T-cell (primary cell): ENCODE measurements at regions not wholly inside any gene's neighbourhood (a gene's known extent, or its start where the extent isn't known, plus 50 kb on each side); places are given as distances from the start of the nearest gene placed in this dataset.

Experiments used
- ATAC-seq, 4 experiments: fragments of 200-7000 bp in 3 of 4; fragments of 150-1000 bp in 1 of 4; cut with Tn5 transposase; replicated peaks in 1 of 4; 1 replicate in 3 of 4; 2 replicates in 1 of 4; pipeline ENCODE4 v1.10.0; 2021; ENCODE audit warnings: moderate library complexity in 3 of 4, mild to moderate bottlenecking in 2 of 4, moderate number of reproducible peaks in 1 of 4
- CTCF ChIA-PET, 2 donors: fragments of 300-600 bp; sonication (Branson Sonifier 250); formaldehyde crosslinking; loops; one replicate each; lab custom pipeline; 2022; ENCODE audit warnings: antibody characterized with exemption in 2 of 2; lab: Charles Lee
- POLR2A ChIA-PET, 2 donors: fragments of 300-600 bp; sonication (Branson Sonifier 250); formaldehyde crosslinking; loops; one replicate each; lab custom pipeline; 2022; ENCODE audit warnings: antibody characterized with exemption in 2 of 2; lab: Charles Lee
- DNase-seq, 35 experiments: peaks; one replicate each; pipeline versions ENCODE4 v3.0.0 to v3.0.0-alpha.2; 2013 to 2023
- H3K27ac ChIP-seq: one replicate; pipeline ENCODE4 v1.5.1; 2013; ENCODE audit warnings: low read length
- H3K27me3 ChIP-seq, 2 experiments: replicated peaks in 1 of 2; 1 replicate in 1 of 2; 2 replicates in 1 of 2; pipeline versions ENCODE4 v1.6.1 to v1.7.0; 2013; ENCODE audit warnings: low read length in 1 of 2, mixed read lengths in 1 of 2; ENCODE audit not compliant: control insufficient read depth in 2 of 2, insufficient read depth in 2 of 2; ENCODE audit errors: extremely low read depth in 1 of 2
- H3K36me3 ChIP-seq, 2 donors: 1 replicate in 1 of 2; 2 replicates in 1 of 2; pipeline versions ENCODE4 v1.6.1 to v1.7.0; 2013; ENCODE audit warnings: low read length in 1 of 2; ENCODE audit not compliant: control insufficient read depth in 2 of 2, insufficient read depth in 1 of 2; ENCODE audit errors: extremely low read depth in 1 of 2
- H3K4me1 ChIP-seq, 2 experiments: 1 replicate in 1 of 2; 2 replicates in 1 of 2; pipeline versions ENCODE4 v1.6.1 to v1.7.0; 2013; ENCODE audit warnings: low read length in 2 of 2, mixed read lengths in 1 of 2; ENCODE audit not compliant: insufficient read depth in 2 of 2, control insufficient read depth in 1 of 2; ENCODE audit errors: extremely low read depth in 1 of 2
- H3K4me3 ChIP-seq, 2 donors: 1 replicate in 1 of 2; 2 replicates in 1 of 2; pipeline versions ENCODE4 v1.5.1 to v1.7.0; 2013; ENCODE audit warnings: mild to moderate bottlenecking in 2 of 2, low read length in 1 of 2, moderate library complexity in 1 of 2; ENCODE audit not compliant: control insufficient read depth in 1 of 2; ENCODE audit errors: extremely low read depth in 1 of 2
- H3K9me3 ChIP-seq: 2 replicates; pipeline ENCODE4 v1.7.0; 2013
- H3K27ac Mint-ChIP-seq, 2 donors: one replicate each; pipeline ENCODE4 v1.8.0; 2020 to 2021; ENCODE audit warnings: mild to moderate bottlenecking in 2 of 2, mixed read lengths in 2 of 2
- H3K27me3 Mint-ChIP-seq, 2 donors: one replicate each; pipeline ENCODE4 v1.8.0; 2021 to 2022; ENCODE audit warnings: mixed read lengths in 2 of 2
- H3K36me3 Mint-ChIP-seq: one replicate; pipeline ENCODE4 v1.8.0; 2021; ENCODE audit warnings: mixed read lengths
- H3K4me1 Mint-ChIP-seq, 3 donors: one replicate each; pipeline ENCODE4 v1.8.0; 2020 to 2022; ENCODE audit warnings: mixed read lengths in 3 of 3, mild to moderate bottlenecking in 1 of 3
- H3K4me3 Mint-ChIP-seq, 3 donors: one replicate each; pipeline ENCODE4 v1.8.0; 2020 to 2022; ENCODE audit warnings: mild to moderate bottlenecking in 3 of 3, mixed read lengths in 3 of 3, moderate library complexity in 3 of 3
- H3K9me3 Mint-ChIP-seq, 3 donors: one replicate each; pipeline ENCODE4 v1.8.0; 2020 to 2022; ENCODE audit warnings: mixed read lengths in 3 of 3
- WGBS: methylation state at CpG from one replicate; pipeline ENCODE4 v1.1.5; 2013; ENCODE audit warnings: missing lambda C conversion rate; ENCODE audit not compliant: insufficient coverage; 5-methylcytosine and 5-hydroxymethylcytosine counted together

DNA sequence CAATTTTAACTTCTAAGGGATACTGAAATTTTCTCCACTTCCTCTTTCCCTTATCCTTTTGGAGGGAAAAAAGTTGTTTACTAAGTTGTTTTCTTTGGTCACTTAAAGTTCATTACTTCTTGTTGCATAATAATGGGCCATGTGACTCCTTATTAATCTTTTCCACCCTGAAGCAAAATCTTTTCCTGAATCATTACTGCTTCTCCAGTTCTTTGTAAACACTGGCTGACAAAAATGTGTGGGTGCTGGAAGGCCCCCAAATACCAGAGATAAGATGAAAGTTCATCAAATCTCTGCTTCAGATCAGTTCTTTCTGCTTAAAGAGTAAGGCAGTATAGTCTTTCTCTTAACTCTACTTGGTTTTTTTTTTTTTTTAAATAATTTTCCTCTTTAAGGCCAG, 108.9 kb upstream of the NHS start:
- no peak overlapping the region for H3K4me3 ChIP-seq
- Mint-ChIP-seq H3K4me3 (no peak overlapping the region), H3K27me3 (peaks cover 3 to 11% of the 10 kb centered on the region in 2 donors), H3K36me3 (no peaks in the 10 kb centered on the region), H3K9me3 (peaks cover 2 to 14% (median 5%) of the 10 kb centered on the region in 3 donors), H3K4me1 (no peaks in the 10 kb centered on the region), H3K27ac (no peak overlapping the region)
- H3K27me3 ChIP-seq, result no peaks in the 10 kb centered on the region
- H3K9me3 ChIP-seq, result no peaks in the 10 kb centered on the region
- no peaks in the 10 kb centered on the region for H3K4me1 ChIP-seq
- DNase-seq (no peak), ATAC-seq (no peak)
- H3K27ac ChIP-seq, result no peak overlapping the region
- H3K36me3 ChIP-seq, result no peaks in the 10 kb centered on the region
- CTCF ChIA-PET, result no interaction called here
- POLR2A ChIA-PET, result interaction anchor here in 1 of 2 donors (0.6 kb wide), 1 partner anchor 28 kb away, joined by 3 read pairs; no protein-coding TSS in a partner anchor

DNA sequence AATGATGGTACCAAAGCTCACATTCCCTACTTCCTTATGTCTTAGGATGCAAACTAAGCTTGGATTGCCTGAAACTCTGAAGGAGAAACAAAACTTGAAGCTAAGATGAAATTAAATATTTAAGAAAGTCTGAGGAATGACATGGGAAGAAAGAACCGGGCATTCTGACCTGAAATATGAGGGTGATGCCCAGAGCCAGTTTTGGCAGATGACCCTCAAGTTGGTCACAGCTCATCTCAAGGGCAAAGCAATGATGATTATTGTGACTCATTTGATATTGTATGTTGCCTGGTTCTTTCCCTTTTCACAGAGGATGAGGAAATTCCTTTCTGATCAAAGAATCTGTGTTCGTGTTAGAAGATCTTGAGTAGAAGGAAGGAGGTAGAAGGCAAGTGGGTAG, 96.0 kb upstream of the NHS start:
- DNase-seq (no peak), ATAC-seq (no peak)
- no peaks in the 10 kb centered on the region for H3K36me3 ChIP-seq
- no peak overlapping the region for H3K27ac ChIP-seq
- no peaks in the 10 kb centered on the region for H3K27me3 ChIP-seq
- peaks cover 0 to 35% of the 10 kb centered on the region in 2 donors for H3K27me3 Mint-ChIP-seq
- no peaks in the 10 kb centered on the region for H3K9me3 ChIP-seq
- H3K4me1 Mint-ChIP-seq, result no peaks in the 10 kb centered on the region
- ChIA-PET CTCF (interaction anchor here in 1 of 2 donors (0.5 kb wide), 1 partner anchor 10 kb away, joined by 3 read pairs; no protein-coding TSS in a partner anchor), POLR2A (no interaction called here)
- no peak overlapping the region for H3K4me3 Mint-ChIP-seq
- H3K36me3 Mint-ChIP-seq, result no peaks in the 10 kb centered on the region
- no peak overlapping the region for H3K4me3 ChIP-seq
- no peaks in the 10 kb centered on the region for H3K4me1 ChIP-seq
- H3K9me3 Mint-ChIP-seq, result peaks cover 0 to 5% (median 3%) of the 10 kb centered on the region in 3 donors
- 100% methylated on average over 1 of the region's 2 CpGs for WGBS
- no peak overlapping the region for H3K27ac Mint-ChIP-seq

DNA sequence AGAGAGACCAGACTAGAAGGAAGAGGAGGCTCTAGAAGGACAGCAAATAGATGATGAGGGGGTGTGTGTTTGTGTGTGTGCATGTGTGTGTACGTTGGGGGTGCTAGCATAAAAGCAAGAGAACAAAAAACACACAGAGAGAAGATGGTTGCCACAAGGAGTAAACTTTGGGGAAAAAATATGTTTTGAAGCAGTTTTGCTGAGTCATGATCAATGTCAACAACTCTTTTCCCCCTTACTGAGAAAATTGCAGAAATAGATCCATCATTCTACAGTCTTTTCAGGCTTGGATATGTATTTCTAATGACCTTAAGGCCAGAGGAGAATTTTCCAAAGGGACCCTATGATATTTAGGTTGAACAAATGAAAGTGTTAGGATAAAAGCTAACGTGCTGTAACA, 89.0 kb upstream of the NHS start:
- ATAC-seq, result no peak
- H3K36me3 Mint-ChIP-seq, result no peaks in the 10 kb centered on the region
- no peak overlapping the region for H3K27ac ChIP-seq
- H3K36me3 ChIP-seq, result no peaks in the 10 kb centered on the region
- no CpG with 5 or more reads among the region's 2 CpGs for WGBS
- no peaks in the 10 kb centered on the region for H3K4me1 ChIP-seq
- H3K9me3 Mint-ChIP-seq, result peaks cover 0 to 3% (median 0%) of the 10 kb centered on the region in 3 donors
- H3K27ac Mint-ChIP-seq, result no peak overlapping the region
- H3K27me3 ChIP-seq, result no peaks in the 10 kb centered on the region
- no peak overlapping the region for H3K4me3 ChIP-seq
- no peak overlapping the region for H3K4me3 Mint-ChIP-seq
- H3K27me3 Mint-ChIP-seq, result peaks cover 0 to 18% of the 10 kb centered on the region in 2 donors
- ChIA-PET POLR2A (no interaction called here), CTCF (no interaction called here)
- H3K9me3 ChIP-seq, result no peaks in the 10 kb centered on the region
- DNase-seq, result no peak
- H3K4me1 Mint-ChIP-seq, result no peaks in the 10 kb centered on the region

DNA sequence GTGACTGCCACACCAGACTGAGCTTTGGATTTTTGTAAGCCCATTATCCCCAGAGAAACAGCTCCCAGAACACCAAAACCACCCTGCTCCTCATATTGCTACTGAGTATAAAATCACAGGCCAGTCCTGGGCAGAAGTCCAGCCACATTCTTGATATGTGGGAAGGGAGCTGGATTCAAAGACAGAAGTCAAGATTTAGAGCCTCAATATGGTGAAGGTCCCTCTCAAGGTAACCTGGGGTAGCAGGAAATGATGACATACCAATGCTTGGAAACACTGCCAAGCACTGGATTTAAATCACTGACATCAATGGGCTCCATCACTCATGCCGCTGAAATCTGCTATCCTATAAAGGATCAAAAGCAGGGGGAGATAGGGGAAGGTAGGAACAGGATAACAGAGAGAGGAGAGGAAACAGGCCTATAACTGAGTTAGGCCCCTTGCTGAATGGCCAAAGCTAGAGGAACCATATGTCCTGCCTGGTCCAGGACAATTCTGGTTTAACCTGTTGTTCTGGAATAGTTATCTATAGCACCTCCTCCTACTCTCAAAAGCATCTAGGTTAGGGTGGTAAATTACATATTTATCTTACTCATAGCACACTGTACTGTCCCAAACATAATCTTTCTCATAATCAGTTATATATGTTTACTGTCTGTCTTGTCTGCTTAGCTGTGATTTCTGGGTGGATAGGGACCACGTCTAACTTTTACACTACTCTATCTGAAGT, 83.7 kb upstream of the NHS start:
- no CpG with 5 or more reads among the region's 2 CpGs for WGBS
- Histone ChIP-seq H3K9me3 (no peaks in the 10 kb centered on the region), H3K27ac (no peak overlapping the region), H3K4me3 (no peak overlapping the region), H3K36me3 (no peaks in the 10 kb centered on the region), H3K4me1 (no peaks in the 10 kb centered on the region), H3K27me3 (no peaks in the 10 kb centered on the region)
- Mint-ChIP-seq H3K4me1 (no peaks in the 10 kb centered on the region), H3K9me3 (peaks cover 0 to 3% (median 0%) of the 10 kb centered on the region in 3 donors), H3K27me3 (peaks cover 0 to 26% of the 10 kb centered on the region in 2 donors), H3K4me3 (no peak overlapping the region), H3K27ac (no peak overlapping the region), H3K36me3 (no peaks in the 10 kb centered on the region)
- CTCF ChIA-PET, result interaction anchor here in 1 of 2 donors (1.5 kb wide), 1 partner anchor 9 kb away, joined by 4 read pairs; no protein-coding TSS in a partner anchor
- POLR2A ChIA-PET, result interaction anchor here in 1 of 2 donors (0.5 kb wide), 1 partner anchor 103 kb away, joined by 3 read pairs; no protein-coding TSS in a partner anchor
- DNase-seq (no peak), ATAC-seq (no peak)

DNA sequence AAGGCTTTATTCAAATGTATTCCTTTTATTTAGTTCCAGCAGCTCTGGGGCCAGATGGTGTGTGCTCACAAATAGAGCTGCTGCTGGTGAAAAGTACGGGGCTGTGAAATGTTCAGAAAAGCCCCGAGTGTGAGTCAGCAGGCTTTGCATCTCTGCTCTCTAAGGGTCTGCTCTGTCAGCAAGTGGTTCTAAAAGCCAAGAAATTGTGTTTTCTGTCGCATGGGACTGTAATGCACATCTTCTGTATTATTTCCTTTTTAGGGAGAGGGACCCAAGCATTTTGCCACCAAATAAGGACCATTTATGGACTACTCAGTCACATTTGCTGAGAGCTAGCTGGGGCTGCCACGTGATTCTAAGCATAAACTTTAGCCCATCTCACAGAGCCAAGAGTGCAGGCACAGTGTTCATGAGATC, 82.9 kb upstream of the NHS start:
- ATAC-seq (no peak), DNase-seq (no peak)
- WGBS, result 49% methylated on average over 2 of the region's 4 CpGs
- Mint-ChIP-seq H3K27ac (no peak overlapping the region), H3K4me3 (no peak overlapping the region), H3K36me3 (no peaks in the 10 kb centered on the region), H3K4me1 (no peaks in the 10 kb centered on the region), H3K9me3 (peaks cover 0 to 3% (median 0%) of the 10 kb centered on the region in 3 donors), H3K27me3 (peaks cover 0 to 23% of the 10 kb centered on the region in 2 donors)
- Histone ChIP-seq H3K36me3 (no peaks in the 10 kb centered on the region), H3K27me3 (no peaks in the 10 kb centered on the region), H3K27ac (no peak overlapping the region), H3K9me3 (no peaks in the 10 kb centered on the region), H3K4me1 (no peaks in the 10 kb centered on the region), H3K4me3 (no peak overlapping the region)
- CTCF ChIA-PET, result no interaction called here
- POLR2A ChIA-PET, result interaction anchor here in 1 of 2 donors (0.5 kb wide), 1 partner anchor 103 kb away, joined by 3 read pairs; no protein-coding TSS in a partner anchor

DNA sequence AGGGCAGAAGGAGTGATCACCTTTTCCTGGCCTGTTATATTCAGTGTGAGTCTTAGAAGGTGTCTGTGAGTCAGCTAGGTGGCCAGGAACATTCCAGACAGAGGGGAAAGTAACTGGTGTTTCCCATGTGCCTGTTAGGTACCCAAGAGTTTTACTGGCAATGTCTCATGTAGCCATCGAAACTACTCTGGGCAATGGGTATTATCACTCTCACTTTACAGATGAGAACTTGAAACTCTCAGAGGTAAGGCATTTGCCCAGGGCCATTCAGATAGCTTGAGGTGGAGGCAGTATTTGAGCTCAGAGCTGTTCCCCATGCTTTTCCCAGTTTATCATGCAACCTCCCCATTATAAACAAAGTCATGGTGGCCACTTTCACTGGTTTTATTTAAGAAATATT, 80.4 kb upstream of the NHS start:
- H3K27ac Mint-ChIP-seq, result no peak overlapping the region
- Histone ChIP-seq H3K27me3 (no peaks in the 10 kb centered on the region), H3K27ac (no peak overlapping the region), H3K36me3 (no peaks in the 10 kb centered on the region), H3K4me1 (no peaks in the 10 kb centered on the region), H3K9me3 (no peaks in the 10 kb centered on the region), H3K4me3 (no peak overlapping the region)
- no peak for ATAC-seq
- H3K36me3 Mint-ChIP-seq, result no peaks in the 10 kb centered on the region
- POLR2A ChIA-PET, result no interaction called here
- no peak overlapping the region for H3K4me3 Mint-ChIP-seq
- peaks cover 0 to 3% (median 0%) of the 10 kb centered on the region in 3 donors for H3K9me3 Mint-ChIP-seq
- no peaks in the 10 kb centered on the region for H3K4me1 Mint-ChIP-seq
- CTCF ChIA-PET, result no interaction called here
- DNase-seq, result no peak
- H3K27me3 Mint-ChIP-seq, result peaks cover 0 to 20% of the 10 kb centered on the region in 2 donors
- no CpG with 5 or more reads among the region's 1 CpG for WGBS
